ENCODE measurements at regions not wholly inside any gene's neighbourhood (a gene's known extent, or its start where the extent isn't known, plus 50 kb on each side); places are given as distances from the start of the nearest gene placed in this dataset.

DNA sequence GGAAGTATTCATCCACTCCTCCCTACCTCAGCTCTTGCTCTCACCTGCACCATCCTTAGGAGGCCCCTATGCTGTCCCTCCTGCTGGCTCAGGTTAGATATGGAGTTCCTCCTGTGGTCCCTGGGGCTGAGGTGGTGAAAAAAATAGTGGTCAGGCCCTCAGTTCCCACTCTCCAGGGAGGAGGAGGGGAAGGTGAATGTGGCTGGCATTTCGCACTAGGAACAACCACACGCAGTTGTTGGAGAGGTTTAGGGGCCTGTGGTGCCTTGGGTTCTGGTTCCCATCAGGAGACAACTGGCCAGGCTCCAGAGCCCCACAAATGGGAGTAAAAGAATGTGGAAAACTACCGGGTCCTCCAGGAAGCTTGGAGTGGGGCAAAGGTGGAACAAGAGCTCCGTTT, 81.7 kb upstream of the HSPA9 start:
- TF ChIP-seq, protein P1, sequence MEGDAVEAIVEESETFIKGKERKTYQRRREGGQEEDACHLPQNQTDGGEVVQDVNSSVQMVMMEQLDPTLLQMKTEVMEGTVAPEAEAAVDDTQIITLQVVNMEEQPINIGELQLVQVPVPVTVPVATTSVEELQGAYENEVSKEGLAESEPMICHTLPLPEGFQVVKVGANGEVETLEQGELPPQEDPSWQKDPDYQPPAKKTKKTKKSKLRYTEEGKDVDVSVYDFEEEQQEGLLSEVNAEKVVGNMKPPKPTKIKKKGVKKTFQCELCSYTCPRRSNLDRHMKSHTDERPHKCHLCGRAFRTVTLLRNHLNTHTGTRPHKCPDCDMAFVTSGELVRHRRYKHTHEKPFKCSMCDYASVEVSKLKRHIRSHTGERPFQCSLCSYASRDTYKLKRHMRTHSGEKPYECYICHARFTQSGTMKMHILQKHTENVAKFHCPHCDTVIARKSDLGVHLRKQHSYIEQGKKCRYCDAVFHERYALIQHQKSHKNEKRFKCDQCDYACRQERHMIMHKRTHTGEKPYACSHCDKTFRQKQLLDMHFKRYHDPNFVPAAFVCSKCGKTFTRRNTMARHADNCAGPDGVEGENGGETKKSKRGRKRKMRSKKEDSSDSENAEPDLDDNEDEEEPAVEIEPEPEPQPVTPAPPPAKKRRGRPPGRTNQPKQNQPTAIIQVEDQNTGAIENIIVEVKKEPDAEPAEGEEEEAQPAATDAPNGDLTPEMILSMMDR (IDR thresholded peaks at IDR 0.05): no peak

DNA sequence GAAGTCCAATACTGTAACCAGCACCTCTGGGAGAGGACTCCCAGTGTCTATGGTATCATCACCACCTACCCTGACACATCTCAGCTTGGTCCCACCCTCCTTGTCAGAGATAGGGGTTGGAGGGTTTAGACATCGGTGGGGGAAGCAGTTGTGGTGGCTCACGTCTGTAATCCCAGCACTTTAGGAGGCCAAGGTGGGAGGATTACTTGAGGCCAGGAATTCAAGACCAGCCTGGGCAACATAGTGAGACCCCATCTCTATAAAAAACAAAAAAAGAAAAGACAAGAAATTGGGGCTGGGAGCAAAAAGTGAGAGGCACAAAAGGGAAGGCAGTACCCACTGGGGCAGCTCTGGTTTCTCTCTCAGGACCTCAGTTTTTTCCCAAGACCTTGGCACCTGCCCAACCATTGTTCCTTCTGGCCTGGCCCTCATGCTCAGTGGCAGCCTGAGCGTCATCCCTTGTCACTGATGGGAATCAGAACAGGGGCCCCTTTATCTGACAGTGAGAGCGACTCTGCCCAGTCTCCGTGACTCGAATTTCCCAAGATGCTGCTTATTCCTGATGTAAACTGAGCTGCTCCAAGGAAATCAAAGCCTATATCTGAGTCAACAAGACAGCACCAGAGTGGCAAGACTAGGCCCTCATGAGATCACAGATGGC, 80.5 kb upstream of the HSPA9 start:
- TF ChIP-seq, protein P1 (IDR thresholded peaks at IDR 0.05): no peak

DNA sequence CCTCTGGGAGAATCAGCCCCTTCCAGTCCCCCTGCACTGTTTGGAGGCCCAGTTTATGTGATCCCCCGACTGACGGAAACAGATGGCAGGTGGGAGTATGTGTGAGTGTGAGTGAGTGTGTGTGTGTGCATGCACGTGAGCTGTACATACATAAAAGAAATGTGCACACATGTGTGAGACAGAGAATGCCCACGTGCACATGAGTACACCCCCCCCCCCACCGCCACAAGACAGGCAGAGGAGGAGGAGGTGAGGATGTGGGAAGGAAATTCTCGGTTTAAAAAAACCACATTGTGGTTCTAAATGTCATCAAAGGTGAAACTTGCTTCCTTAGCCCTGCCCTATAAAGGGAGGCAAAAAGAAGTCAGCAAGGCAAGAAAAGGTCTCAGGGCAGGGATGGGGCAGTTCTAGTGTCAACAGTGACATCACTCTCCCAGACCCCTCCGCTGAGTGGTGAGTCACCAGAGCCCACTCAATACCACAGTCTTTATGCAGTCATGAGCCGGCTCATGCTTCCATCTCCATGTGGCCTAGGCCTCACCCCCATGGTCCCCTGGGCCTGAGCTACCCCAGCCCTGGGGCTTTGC, 79.2 kb upstream of the HSPA9 start:
- TF ChIP-seq, protein P1 (IDR thresholded peaks at IDR 0.05): no peak

DNA sequence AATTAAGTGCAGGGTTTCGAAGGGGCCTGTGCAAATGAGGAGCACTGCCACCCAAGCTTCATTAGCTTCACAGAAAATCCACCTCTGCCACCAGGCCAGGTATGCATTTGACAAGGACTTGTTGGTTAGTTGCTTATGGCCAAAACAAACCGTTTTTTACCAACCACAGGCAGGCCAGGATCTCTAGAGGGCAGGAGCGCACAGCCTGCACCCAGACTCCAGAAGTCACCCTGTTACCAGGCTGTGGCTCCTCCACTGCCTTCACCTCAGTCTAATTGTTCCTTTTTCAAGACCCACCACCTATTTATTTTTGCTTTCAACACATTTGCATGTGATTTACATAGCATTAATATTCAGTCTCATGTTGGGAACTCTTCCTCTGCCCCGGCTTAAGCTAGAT, 78.3 kb upstream of the HSPA9 start:
- TF ChIP-seq, protein P1 (IDR thresholded peaks at IDR 0.05): no peak; the same call in 1 of the 2 replicates

DNA sequence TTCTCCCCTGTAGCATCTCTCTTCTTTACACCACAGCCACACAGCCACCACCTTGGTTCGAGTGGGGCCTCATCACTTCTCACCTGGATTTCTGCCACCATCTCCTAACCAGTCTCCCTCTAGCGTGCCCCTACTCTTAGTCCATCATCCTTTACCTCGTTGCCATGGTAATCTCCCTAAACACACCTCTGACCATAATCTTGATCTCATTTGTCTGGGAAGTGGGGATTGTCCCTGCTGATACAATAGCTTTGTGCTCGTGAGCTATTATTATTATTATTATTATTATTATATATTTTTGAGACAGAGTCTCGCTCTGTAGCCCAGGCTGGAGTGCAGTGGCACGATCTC, 76.5 kb upstream of the HSPA9 start:
- TF ChIP-seq, protein P1 (IDR thresholded peaks at IDR 0.05): no peak

DNA sequence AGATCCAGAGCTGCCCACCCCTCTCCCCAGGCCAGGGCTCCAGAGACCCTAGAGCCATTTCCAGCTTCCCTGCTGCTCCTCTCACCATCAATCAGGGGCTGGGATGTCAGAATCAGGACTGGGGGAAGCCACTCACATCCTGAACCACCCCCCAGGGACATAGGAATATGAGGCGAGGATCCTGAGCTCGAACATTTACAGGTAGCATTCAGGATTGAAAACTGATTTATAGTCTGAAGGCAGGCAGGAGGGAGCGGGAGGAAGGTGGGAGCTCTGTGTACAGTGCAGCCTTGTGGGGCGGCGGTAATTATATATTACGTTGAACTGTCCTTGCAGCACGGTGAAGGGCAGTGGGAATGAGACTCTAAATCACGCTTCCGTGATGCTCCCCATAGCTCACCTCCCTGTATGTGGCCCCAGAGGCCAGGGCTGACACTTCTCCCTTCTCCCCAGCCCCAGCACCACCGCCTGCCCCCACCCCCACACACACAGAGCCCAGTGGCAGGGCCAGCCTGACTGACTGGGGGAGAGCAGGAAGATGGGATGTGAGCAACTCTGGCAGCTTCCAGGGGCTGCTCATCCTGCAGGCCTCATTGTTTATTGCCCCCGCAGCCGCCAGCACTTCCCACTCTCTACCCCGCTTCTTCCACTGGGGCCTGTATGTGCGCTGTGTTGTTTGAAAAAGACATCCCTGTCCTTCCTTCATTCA, 76.0 kb upstream of the HSPA9 start:
- TF ChIP-seq, protein P1 (IDR thresholded peaks at IDR 0.05): no peak

DNA sequence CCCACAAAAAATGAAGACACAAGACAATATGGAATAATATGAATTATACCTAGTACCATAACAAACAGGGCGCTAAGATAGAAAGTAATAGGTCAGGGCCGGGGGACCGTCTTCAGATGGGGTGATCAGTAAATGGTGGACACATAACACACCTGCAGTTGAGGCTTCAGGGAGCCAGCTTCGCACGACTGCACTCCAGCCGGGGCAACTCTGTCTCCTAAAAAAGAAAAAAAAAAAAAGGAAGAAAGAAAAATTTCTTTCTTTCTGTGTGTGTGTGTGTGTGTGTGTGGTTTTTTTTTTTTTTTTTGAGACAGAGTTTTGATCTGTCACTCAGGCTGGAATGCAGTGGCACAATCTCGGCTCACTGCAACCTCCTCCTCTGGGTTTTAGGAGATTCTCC, 75.0 kb upstream of the HSPA9 start:
- TF ChIP-seq, protein P1 (IDR thresholded peaks at IDR 0.05): no peak

Data from LNCAP (cell line).